ENCODE measurements at regions not wholly inside any gene's neighbourhood (a gene's known extent, or its start where the extent isn't known, plus 50 kb on each side); places are given as distances from the start of the nearest gene placed in this dataset.

- TF ChIP-seq ZNF318 (IDR thresholded peaks at IDR 0.05; ENCODE audit: borderline replicate concordance in 1 of 2, low read depth in 1 of 2) (no peak), TCF7L2 (IDR thresholded peaks at IDR 0.05; ENCODE audit: low read depth, low read length) (no peak), CC2D1A (IDR thresholded peaks at IDR 0.05) (no peak)
Measured at GRCh38 chr11:70775386-70776075, 377.2 kb downstream of the CTTN start (continued).

Measured in K562 (cell line).